SK-N-MC (cell line): ENCODE measurements at regions not wholly inside any gene's neighbourhood (a gene's known extent, or its start where the extent isn't known, plus 50 kb on each side); places are given as distances from the start of the nearest gene placed in this dataset.

ENCODE experiments used
- EZH2 ChIP-seq: fragments of 200-600 bp; sonication (generic); IDR thresholded peaks from one replicate; pipeline ENCODE4 v1.6.1; 2017; ENCODE audit warnings: antibody characterized with exemption
- FOXP2 ChIP-seq: optimal IDR thresholded peaks from 2 replicates; pipeline ENCODE3; 2011; ENCODE audit warnings: mild to moderate bottlenecking, moderate library complexity; ENCODE audit not compliant: insufficient read depth; ENCODE audit errors: extremely low read length, control extremely low read depth
- POLR2AphosphoS5 ChIP-seq: IDR thresholded peaks from 2 replicates; pipeline ENCODE4 v1.6.1; 2012; ENCODE audit warnings: mild to moderate bottlenecking, low read depth, low read length, borderline replicate concordance

- no peak for TF ChIP-seq POLR2AphosphoS5
- TF ChIP-seq EZH2 = no peak
- no peak for TF ChIP-seq FOXP2
Observed at GRCh38 chr11:70775386-70776075, 377.2 kb downstream of the CTTN start.
